ENCODE measurements at regions not wholly inside any gene's neighbourhood (a gene's known extent, or its start where the extent isn't known, plus 50 kb on each side); places are given as distances from the start of the nearest gene placed in this dataset.

GRCh38 chr10:70943841-70944466 lies 55.6 kb upstream of the PCBD1 start:
- no peak overlapping the region for H3K4me3 Mint-ChIP-seq
- DNase-seq (ENCODE audit: low read depth, low spot score): no peak
- no peak overlapping the region for H3K27ac Mint-ChIP-seq (ENCODE audit: unreplicated experiment)
- no peak for TF ChIP-seq CTCF (conservative IDR thresholded peaks at IDR 0.05)
- no peaks in the 10 kb centered on the region for H3K27me3 Mint-ChIP-seq (ENCODE audit: low read depth)
- no peaks in the 10 kb centered on the region for H3K4me1 Mint-ChIP-seq
- no peaks in the 10 kb centered on the region for H3K36me3 Mint-ChIP-seq (ENCODE audit: low read depth)
- H3K9me3 Mint-ChIP-seq: no peaks in the 10 kb centered on the region

DNA sequence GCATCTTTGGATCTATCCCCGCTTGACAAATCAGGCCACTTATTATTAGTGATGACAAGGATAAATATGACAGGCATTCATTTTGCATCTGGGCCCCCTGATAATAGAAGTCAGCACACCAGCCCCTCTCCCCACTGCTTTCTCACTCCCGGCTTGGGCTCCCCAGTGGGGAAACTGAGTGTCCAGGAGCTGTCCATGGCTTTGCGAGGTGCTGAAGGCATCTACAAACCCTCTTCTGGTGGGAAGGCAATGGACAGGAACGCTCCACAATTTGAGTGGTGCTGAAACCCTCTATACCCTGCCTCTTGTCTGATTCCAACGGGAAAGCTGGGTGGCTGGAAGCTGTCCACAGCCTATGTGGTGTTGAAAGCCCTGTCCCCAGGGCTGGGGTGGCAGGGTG lies 61.7 kb upstream of the PCBD1 start:
- Mint-ChIP-seq H3K4me3 (no peak overlapping the region), H3K4me1 (no peaks in the 10 kb centered on the region), H3K27ac (ENCODE audit: unreplicated experiment) (no peak overlapping the region), H3K9me3 (no peaks in the 10 kb centered on the region), H3K36me3 (ENCODE audit: low read depth) (no peaks in the 10 kb centered on the region), H3K27me3 (ENCODE audit: low read depth) (no peaks in the 10 kb centered on the region)
- no peak for DNase-seq (ENCODE audit: low read depth, low spot score)
- TF ChIP-seq CTCF (conservative IDR thresholded peaks at IDR 0.05): no peak

DNA sequence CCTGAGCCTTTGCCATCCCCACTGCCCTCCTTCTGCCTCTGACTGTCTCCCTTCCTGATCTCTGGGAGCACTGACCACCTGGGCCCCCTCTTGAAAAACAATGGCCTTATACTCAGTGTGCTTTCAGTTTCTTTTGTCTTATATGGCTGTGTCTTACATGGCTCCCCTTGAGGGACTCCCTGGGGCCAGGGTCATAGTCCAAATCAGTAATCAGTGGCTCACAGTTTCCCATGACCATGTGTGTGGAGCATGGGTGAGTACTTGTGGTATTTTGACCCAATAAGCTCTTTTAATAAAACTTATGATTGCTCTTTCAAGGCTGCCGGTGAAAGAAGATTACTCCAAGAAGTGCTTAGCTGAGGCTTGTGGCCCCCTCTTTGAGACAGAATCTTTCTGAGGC lies 62.4 kb upstream of the PCBD1 start:
- Mint-ChIP-seq H3K36me3 (ENCODE audit: low read depth) (no peaks in the 10 kb centered on the region), H3K4me3 (no peak overlapping the region), H3K9me3 (no peaks in the 10 kb centered on the region), H3K27ac (ENCODE audit: unreplicated experiment) (no peak overlapping the region), H3K4me1 (no peaks in the 10 kb centered on the region), H3K27me3 (ENCODE audit: low read depth) (peaks cover under 1% of the 10 kb centered on the region)
- no peak for TF ChIP-seq CTCF (conservative IDR thresholded peaks at IDR 0.05)
- DNase-seq (ENCODE audit: low read depth, low spot score): no peak

DNA sequence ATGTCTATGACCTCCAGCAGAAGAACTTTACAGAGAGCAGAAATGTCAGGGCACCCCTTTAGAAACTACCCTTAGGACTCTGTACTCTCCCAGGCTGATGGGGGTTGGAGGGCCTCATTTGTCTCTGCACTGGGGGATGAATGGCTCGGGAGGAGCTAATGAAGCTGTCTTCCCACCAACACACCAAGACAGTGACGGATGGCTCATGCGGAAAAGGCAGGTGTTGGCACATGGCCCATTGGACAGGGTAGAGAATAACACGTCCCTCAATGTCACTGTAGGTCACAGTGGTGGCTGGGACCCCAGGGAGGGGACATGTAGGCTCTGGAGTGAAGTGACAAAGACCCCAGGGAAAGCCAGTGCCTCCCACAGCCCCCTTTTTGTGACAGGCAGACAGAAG lies 64.0 kb upstream of the PCBD1 start:
- Mint-ChIP-seq H3K9me3 (no peaks in the 10 kb centered on the region), H3K36me3 (ENCODE audit: low read depth) (no peaks in the 10 kb centered on the region), H3K27ac (ENCODE audit: unreplicated experiment) (no peak overlapping the region), H3K27me3 (ENCODE audit: low read depth) (peaks cover 12% of the 10 kb centered on the region), H3K4me1 (no peaks in the 10 kb centered on the region), H3K4me3 (no peak overlapping the region)
- DNase-seq (ENCODE audit: low read depth, low spot score): no peak
- TF ChIP-seq CTCF (conservative IDR thresholded peaks at IDR 0.05): no peak

- Mint-ChIP-seq H3K36me3 (ENCODE audit: low read depth) (no peaks in the 10 kb centered on the region), H3K9me3 (no peaks in the 10 kb centered on the region), H3K4me1 (no peaks in the 10 kb centered on the region), H3K27me3 (ENCODE audit: low read depth) (peaks cover 12% of the 10 kb centered on the region), H3K4me3 (no peak overlapping the region), H3K27ac (ENCODE audit: unreplicated experiment) (no peak overlapping the region)
- no peak for TF ChIP-seq CTCF (conservative IDR thresholded peaks at IDR 0.05)
- no peak for DNase-seq (ENCODE audit: low read depth, low spot score)
Observed at GRCh38 chr10:70952921-70953320, 64.6 kb upstream of the PCBD1 start.

Measured in neural crest cell (in vitro differentiated cells).